ENCODE measurements at regions not wholly inside any gene's neighbourhood (a gene's known extent, or its start where the extent isn't known, plus 50 kb on each side); places are given as distances from the start of the nearest gene placed in this dataset.
"Not testable (repeated sequence)": the region's sequence is repeated elsewhere in the genome, so short reads cannot be mapped to it uniquely, and the experiment has no call there.

DNA sequence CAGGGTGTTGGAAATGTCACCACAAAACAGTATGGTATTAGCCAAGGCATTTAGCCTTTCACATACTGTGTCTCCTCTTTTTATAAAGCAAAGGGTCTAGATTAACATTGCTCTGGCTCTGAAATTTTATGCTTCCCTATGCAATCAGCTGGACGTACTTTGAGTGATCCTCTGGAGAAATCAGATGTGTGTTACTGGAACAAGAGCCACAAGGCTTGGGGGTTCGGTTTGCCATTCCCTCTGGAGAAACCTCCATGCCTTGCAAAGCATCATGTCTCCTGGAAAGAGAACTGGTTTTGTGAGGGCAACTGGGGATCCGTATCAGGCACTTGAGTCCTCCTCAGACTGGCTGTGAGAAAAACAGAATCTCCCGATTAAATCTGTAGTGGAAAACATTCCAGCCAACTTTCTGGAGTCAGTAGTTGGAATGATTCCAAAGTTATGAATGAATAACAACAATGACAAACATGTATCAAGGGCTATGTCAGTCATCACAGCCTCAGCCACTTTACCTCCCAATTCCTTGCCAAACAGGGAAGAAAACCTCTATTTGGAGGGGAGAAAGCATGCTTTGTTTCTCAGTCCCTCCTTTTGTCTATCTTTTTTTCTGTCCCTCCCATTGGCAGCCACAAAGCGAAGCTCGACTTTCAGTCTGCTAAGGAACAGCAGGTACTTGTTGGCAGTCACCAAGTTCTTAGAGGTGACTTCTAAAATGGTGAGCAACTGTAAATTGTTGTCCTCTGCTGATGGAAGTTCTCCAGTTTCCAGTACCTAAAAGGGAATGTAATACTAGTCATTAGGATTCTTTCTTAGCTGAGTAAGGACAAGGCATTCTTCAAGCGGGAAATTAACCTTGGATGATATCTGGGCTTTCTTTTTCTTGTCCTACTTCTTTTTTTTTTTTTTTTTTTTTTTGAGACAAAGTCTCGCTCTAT, 864.8 kb upstream of the AUTS2 start:
- no peak for FAIRE-seq

DNA sequence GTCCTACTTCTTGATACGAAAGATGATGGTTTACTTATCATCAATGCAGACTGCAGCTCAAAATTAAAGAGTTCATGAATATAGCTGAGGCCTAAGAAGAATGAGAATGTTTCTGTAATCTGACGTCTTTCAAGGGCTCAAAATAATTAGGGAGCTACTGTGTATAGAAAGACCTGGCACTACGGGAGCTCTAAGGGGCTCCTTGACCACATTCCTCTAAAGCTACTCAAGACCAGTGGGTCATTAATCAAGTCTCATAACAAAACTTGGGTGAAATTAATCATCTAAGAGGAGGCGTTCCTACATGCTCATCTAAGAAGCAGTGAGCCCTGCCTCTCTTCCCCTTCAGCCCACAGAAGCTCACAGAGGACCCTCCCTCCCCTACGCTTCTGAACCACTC, 863.8 kb upstream of the AUTS2 start:
- no peak for FAIRE-seq

DNA sequence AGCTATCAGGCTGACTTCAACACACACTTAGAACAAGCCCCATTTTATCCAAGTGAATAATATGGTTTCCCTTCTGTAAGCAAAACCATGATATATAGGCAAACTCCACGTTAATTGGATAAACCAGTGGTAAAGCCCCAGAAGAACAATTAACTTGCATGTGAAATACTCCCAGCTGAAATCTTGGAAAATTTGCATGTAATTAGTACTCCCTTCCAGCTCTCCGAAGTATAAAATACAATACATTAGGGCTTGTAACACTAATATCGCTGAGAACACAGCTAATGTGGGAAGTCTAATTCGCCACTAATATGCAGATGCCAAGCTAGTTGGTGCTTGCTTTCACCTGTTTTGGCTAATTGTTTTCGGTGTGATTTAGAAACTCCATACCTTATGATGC, 859.0 kb upstream of the AUTS2 start:
- FAIRE-seq, result no peak

DNA sequence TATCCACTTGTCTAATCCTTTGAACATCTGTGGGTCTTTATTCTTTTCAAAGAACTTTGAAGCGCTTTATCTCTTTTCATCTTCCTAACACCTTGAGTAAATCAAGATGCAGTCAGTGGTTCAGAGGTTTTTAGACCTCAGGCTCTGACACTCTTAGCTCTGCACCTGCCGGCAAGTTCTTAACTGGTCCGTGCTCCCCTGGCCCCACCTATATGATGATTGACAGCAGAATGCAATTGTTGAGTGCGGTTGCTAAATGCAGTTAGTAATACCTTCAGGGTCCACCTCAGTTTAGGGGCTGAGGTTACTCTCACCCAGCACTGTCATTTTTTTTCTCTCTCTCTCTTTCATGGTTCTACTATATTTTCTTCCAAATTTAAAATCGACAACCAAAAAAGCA, 854.2 kb upstream of the AUTS2 start:
- FAIRE-seq, result no peak

DNA sequence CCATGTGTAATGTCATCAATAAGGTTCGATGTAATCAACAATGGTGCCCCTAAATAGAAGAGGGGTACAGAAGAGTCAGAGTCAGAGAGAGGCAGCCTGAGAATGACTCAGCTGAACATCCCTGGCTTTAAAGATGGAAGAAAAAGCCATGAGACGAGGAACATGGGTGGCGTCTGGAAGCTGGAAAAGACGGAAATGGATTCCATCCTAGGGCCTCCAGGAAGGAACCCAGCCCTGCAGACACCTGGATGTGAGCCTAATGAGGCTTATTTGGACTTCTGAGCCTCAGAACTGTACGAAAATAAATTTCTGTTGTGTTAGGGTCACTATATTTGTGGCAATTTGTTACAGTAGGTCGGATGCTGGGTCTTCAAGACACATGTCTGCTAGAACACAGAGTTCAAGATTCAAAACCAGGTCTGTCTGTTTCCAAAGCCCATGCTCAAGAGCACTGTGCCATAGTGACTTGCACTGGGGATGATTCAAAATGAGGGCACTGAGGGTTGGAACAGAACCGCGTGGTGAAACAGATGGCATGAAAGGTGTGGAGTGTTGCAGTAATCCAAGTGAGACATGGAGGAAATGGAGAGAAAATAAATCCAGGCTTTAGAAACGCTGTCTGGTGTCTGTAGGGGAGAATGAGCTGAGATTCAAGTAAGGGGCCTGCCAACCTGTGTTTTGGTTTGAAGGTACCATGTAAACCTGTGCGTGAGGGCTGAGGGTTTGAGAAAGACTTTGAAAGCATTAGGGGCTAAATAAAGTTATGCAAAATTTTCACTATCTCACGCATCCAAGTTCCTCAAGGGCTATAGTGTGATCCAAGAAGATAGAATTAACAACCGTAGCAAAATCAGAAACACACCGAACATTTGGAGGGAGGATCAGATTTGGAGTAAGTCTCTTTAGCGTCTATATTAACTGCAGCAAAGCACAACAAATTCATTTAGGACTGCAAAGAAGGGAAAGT, 849.1 kb upstream of the AUTS2 start:
- no peak for FAIRE-seq

DNA sequence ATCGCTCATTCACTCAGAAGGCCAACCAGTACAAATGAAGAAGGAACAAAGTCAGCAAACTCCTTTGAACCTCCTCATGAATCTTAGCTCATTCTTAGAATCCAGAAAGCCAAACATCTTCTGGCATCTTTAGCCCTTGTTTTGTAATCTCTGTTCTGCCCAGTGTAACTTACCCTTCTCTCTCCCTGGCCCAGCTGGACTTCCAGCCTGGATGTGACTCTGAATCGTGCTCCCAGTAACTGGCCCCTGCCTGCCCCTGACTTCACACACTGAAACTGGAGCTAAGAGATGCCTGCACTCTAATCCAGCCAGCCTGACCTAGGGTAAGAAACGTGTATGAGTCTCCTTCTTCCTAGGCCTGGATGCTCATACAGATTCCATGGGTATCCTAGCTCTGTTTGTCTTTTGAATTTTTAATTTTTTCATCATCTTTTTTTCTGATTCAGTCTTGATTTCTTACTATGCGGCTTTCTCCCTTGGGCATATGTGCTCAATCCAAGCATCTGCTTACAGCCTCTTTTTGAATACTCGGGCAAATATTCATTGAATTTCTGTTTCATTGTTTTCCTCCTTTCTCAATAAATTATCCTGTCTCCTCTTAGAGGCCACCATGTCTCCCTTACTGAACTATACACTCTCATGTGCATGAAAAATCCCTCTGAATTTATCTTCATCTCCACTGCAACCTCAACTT, 845.6 kb upstream of the AUTS2 start:
- FAIRE-seq, result no peak

DNA sequence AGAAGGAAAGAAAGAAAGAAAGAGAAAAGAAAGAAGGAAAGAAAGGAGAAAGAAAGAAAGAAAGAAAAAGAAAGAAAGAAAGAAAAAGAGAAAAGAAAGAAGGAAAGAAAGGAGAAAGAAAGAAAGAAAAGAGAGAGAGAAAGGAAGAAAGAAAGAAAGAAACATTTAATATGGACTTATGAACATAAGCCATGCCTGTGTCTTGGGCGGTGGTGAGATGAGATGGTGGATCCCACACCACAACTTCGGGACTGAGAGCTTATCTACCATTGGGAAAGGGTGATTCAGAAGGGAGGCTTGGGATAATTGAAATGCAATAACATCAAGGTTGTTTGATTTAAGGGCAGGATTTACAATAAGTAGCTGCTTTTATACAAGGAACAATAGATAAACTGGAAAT, 843.9 kb upstream of the AUTS2 start:
- FAIRE-seq, result no peak

DNA sequence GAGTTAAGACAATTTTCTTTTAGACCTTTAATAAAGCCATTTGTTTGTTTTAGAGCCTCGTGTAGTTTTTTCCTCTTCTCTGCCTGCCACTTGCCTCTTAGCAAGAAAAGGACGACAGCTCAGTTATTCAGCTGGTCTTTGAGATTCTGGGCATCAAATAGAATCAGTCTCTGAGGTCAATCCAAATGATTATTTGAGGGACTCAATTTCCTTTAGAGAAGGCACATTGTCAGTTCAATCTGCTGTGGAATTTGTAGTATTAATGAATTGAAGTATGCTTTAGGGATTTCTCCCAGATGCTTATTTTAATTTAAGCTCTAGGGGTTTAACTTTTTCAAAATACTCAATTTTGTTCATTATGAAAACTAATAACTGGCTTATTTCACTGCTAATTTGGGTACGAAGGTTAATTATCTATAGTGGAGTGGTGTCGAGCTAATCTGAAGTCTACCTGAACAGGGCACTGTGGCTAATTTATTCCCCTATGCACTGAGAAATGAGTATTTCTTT, 841.2 kb upstream of the AUTS2 start:
- no peak for FAIRE-seq

DNA sequence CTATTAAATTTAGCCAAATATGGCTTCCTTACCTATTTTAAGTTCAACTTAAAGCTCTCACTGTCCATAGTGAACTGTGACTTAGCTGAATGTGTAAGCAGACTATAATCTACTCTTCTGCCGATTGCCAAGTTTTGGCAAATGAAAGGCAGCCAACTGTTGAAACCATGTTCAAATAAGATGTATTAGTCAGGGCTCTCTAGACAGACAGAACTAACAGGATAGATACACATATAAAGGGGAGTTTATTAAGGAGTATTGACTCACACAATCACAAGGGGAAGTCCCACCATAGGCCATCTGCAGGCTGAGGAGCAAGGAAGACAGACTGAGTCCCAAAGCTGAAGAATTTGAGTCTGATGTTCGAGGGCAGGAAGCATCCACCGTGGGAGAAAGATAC, 837.7 kb upstream of the AUTS2 start:
- no peak for FAIRE-seq

DNA sequence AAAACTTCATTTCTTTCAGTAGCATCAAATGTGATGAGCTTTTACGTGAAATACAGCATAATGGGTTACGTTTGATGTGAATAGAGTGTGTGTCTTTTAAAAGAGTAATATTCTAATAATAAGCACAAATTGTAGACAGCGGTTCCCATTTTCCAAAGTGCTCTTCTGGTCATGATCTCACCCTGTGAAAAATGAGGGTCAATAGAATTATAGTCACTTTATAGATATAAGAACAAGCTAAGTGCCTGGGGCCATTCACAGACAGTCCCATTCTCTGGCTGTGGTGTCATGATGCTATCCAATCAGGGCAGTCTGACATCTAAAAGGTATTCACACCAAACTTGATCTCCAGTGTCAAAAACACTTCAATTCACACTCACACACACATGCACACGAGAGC, 830.8 kb upstream of the AUTS2 start:
- FAIRE-seq, result no peak

DNA sequence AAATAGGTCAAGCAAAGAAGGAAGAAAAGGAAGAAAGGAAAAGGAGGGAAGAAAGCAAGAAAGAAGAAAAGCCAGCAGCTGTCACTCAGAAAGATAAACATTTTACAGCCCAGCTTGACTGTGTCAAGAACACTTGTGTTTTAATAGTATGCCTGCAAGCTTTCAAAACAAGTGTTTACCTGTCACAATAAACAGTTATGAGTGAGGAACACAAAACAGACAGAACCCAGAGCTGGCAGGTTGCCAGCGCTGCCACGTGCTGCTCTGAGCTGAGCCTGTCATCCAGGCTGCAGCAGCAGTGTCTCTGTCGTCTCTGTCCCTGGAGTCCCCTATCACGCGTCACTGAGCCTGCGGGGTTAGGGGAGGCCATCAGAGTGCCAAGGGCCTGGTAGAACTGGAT, 827.6 kb upstream of the AUTS2 start:
- no peak for FAIRE-seq

DNA sequence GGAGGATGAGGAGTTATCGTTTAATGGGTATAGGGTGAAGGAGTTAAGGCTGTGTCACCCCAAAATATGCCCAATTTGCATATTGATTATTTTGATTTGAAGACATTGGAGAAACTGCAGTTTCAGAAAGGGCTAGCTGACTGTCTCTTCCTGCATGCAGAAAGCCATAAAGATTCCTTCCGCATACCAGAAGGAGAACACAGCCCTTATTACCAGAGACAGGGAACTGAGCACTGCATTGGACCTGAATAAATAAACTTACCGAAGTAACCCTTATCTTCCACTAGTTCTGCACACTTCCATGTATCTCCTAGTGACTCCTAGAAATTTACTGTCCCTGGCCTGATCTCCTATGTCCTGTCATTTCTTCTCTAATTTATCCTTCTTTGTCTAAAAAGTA, 821.9 kb upstream of the AUTS2 start:
- FAIRE-seq, result no peak

DNA sequence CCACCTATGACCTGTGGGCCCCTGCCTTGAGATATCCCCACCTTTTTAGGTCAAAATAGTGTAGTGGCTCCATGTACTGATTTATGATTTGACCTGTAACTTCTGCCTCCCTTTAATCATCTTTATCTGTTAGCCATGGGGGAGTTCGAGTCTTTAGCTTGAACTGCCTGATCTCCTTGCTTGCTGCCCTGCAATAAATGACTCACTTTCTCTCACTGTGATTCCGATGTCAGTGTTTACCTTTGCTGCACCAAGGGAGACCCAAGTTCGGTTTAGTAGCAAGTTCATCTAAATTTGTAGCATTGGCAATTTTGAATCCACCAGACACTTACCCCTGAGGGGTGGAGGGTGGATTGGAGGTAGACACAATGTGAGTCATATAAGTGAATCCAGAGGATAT, 814.6 kb upstream of the AUTS2 start:
- FAIRE-seq, result no peak

DNA sequence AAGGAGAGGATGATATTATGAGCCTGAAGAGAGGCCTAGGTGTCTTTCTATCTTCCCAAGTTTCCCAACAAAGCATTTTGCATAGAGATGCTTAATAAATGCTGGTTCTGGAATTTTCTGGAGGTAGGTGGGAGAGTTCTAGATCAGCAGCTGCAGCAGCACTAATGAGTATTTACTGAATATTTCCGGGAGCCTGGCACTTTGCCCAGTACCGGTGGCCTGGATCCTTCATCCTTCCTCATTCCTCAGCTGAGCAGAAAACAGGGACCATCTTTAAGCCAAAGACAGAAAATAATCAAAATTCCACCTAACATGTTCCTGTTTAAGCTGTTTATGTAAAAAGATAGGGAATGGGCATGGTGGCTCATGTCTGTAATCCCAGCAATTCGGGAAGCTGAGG, 813.2 kb upstream of the AUTS2 start:
- no peak for FAIRE-seq

DNA sequence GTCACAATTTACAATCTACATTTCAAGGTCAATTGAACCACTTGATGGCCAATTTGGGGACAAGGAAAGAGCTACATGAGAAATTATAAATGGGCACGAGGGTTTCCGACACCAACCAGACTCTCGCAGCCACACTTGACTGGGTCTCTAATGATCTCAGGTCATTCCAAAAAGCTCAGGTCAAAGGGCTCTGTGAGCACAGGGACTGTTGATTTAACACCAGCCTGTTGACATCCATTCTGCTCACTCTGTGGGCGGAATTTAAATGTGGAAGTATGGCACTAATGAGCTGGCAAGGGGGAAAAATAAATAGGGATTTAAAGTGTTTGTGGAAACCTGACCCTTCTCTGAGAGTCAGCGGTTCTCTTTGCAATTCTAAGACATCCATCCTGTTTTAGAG, 810.7 kb upstream of the AUTS2 start:
- no peak for FAIRE-seq

DNA sequence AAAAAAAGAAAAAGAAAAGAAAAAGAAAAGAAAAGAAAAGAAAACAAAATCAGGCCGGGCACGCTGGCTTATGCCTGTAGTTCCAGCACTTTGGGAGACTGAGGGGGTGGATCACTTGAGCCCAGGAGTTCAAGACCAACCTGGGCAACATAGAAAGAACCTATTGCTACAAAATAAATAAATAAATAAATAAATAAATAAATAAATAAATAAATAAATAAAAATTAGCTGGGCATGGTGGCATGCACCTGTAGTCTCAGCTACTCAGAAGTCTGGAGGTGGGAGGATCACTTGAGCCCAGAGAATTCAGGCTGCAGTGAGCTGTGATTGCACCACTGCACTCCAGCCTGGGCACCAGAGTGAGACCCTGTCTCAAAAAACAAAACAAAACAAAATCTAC, 809.7 kb upstream of the AUTS2 start:
- not testable (repeated sequence) for FAIRE-seq

DNA sequence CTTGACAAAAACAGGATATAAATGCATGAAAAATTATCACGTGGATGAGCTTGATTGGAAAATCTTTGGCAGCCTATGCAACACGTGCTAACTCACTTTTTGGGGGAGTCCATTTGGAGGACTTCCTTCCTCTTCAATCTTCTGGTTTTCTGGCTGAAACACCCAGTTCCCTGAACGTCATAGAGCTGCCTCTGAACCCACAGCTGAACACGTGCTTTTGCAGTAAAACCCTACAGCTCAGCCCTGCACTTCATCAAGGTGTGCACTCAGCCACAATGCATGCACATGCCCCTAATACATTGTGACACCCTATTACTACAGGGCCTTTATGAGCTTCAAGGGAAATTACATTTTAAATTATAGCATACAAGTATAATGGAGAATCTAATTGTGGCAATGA, 808.7 kb upstream of the AUTS2 start:
- FAIRE-seq, result no peak

DNA sequence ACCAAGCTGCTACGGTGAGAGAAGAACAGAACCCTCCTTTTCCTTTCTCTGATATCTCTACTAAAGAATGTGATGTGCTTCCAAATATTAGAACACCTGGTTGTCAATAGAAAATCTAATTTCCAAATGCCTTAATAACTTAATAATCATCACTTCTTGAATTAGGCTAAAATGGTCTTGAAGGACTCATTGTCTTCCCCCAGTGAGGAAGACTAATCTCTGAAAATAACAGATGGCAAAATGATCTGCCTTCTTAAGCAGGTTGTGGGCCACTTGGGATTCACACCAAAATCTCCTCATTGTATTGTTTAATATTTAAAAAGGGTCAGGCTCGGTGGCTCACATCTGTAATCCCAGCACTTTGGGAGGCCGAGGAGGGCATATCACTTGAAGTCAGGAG, 805.9 kb upstream of the AUTS2 start:
- FAIRE-seq, result no peak

DNA sequence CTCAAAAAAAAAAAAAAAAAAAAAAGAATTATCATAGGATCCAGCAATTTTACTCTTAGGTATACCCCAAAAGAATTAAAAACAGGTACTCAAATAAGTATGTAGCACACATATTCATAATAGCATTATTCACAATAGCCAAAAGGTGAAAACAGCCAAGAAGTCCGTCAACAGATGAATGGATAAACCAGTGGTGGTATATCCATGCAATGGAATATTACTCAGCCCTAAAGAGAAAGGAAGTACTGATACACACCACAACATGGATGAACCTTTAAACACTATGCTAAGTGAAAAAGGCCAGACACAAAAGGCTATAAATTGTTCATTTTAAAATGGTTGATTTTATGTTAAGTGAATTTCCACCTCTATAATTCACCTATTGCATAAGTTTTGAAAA, 804.8 kb upstream of the AUTS2 start:
- no peak for FAIRE-seq

DNA sequence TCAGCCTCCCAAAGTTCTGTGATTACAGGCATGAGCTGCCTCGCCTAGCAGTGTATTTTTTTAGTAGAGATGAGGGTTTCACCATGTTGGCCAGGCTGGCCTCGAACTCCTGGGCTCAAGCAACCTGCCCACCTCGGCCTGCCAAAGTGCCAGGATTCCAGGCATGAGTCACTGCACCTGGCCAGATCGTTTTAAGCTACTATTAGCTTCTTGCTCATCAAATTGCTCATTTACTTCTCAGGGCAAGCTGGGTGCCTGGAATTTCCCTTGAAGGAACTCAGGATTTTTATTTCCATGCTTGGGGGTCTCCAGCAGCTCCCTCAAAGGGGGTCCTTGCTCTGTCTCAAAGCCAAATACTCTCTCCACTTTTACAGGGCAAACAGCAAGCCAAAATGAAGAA, 798.0 kb upstream of the AUTS2 start:
- no peak for FAIRE-seq

DNA sequence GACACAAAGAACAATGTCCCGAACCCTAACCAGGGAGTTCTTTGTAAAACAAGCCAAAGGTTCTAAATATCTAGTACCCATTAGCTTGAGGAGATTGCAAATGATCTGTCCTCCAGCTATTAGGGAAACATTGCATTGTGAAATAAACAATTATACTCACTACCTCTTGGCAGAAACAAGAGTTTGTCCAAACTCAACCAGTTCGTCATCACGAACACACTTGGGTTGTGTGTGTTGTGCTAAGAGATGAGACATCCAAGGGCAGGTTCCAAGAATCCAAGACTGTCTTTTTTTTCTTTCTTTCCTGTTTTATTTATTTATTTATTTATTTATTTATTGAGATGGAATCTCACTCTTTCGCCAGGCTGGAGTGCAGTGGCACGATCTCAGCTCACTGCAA, 793.1 kb upstream of the AUTS2 start:
- no peak for FAIRE-seq

DNA sequence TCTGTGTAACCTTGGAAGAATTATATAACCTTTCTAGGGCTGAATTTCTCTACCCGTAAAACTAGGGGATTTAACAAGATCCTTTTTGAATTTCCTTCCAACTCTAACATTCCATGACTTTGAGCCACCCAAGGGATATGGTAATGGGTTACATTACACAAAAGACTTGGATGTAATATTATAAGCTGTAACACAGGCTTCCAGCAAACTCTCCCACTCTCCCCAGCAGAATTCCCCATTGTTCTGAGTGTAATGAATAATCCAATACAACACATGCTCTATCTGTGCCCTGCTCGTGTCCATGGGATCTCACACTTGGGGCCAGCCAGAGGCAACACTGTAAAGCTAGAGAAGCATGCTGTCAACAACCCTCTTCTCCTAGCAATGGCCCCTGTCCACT, 790.6 kb upstream of the AUTS2 start:
- FAIRE-seq, result no peak

DNA sequence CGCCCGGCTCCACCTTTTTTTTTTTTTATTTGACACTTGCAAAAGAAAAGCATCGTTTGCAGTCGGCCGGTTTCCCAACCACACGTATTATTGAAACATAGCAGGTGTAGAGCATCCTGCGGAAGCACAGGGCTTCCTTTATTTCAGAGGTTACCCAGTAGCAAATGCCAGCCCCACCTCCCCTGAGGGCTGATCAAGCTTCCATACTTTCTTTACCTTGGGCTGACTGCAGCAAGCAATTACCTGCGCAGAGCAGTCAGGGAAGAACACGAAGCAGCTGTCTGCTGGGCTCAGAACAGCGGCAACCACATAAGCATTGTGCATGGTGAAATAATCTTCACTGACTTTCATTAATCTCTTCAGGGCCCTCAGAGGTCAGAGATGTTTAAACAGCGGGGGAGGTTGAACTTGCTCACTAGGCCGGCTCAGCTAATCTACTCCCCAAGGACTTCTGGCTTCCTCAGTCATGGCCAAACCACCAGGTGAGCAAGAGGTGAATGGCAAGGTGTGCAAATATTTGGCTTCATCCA, 784.7 kb upstream of the AUTS2 start:
- no peak for FAIRE-seq
